ENCODE measurements at regions not wholly inside any gene's neighbourhood (a gene's known extent, or its start where the extent isn't known, plus 50 kb on each side); places are given as distances from the start of the nearest gene placed in this dataset.

GRCh38 chr9:106716820-106717219, 146.1 kb upstream of the ZNF462 start:
- H3K4me1 ChIP-seq (ENCODE audit: control insufficient read depth, extremely low read depth, insufficient read depth, low read length), result peaks cover 19% of the 10 kb centered on the region
- H3K9me1 ChIP-seq (ENCODE audit: control insufficient read depth, extremely low read depth, insufficient read depth, low read length), result no peaks in the 10 kb centered on the region
- no peaks in the 10 kb centered on the region for H3K36me3 ChIP-seq (ENCODE audit: control insufficient read depth in 2 of 2, extremely low read depth in 1 of 2, insufficient read depth in 2 of 2, low read length in 2 of 2)
- no peaks in the 10 kb centered on the region for H4K20me1 ChIP-seq (ENCODE audit: control insufficient read depth, extremely low read depth, insufficient read depth, low read length)
- FAIRE-seq (no peak), DNase-seq (ENCODE audit: low read depth, low spot score) (no peak)
- H3K9ac ChIP-seq (ENCODE audit: control insufficient read depth, extremely low read depth, insufficient read depth, low read length), result no peak overlapping the region
- dilution Hi-C loops (cut with MboI; ENCODE audit: extremely low pct_ligation_motif_present, low sequenced_read_pairs), result no loop called here
- no peak overlapping the region for H3K4me2 ChIP-seq (ENCODE audit: control insufficient read depth, extremely low read depth, insufficient read depth, low read depth, low read length)
- no peak overlapping the region for H3K4me3 ChIP-seq (ENCODE audit: control insufficient read depth in 2 of 3, extremely low read depth in 1 of 3, insufficient read depth in 2 of 3, low read depth in 1 of 3, low read length in 3 of 3)
- TF ChIP-seq, protein P1, sequence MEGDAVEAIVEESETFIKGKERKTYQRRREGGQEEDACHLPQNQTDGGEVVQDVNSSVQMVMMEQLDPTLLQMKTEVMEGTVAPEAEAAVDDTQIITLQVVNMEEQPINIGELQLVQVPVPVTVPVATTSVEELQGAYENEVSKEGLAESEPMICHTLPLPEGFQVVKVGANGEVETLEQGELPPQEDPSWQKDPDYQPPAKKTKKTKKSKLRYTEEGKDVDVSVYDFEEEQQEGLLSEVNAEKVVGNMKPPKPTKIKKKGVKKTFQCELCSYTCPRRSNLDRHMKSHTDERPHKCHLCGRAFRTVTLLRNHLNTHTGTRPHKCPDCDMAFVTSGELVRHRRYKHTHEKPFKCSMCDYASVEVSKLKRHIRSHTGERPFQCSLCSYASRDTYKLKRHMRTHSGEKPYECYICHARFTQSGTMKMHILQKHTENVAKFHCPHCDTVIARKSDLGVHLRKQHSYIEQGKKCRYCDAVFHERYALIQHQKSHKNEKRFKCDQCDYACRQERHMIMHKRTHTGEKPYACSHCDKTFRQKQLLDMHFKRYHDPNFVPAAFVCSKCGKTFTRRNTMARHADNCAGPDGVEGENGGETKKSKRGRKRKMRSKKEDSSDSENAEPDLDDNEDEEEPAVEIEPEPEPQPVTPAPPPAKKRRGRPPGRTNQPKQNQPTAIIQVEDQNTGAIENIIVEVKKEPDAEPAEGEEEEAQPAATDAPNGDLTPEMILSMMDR (optimal IDR thresholded peaks at IDR 0.05 in 1 of 3, IDR thresholded peaks at IDR 0.05 in 1 of 3, conservative IDR thresholded peaks at IDR 0.05 in 1 of 3; ENCODE audit: extremely low read depth in 1 of 3, insufficient read depth in 2 of 3, low read length in 3 of 3), result no peak
- no peak for TF ChIP-seq EZH2 (IDR thresholded peaks at IDR 0.05; ENCODE audit: low read length)
- H2AFZ ChIP-seq (ENCODE audit: control insufficient read depth, low read length), result no peak overlapping the region
- H3K79me2 ChIP-seq (ENCODE audit: control insufficient read depth, insufficient read depth, low read length), result no peaks in the 10 kb centered on the region
- H3K27ac ChIP-seq (ENCODE audit: control insufficient read depth, insufficient read depth, low read length), result no peak overlapping the region
- no peaks in the 10 kb centered on the region for H3K27me3 ChIP-seq (ENCODE audit: control insufficient read depth, extremely low read depth, insufficient read depth, low read length)
- no peaks in the 10 kb centered on the region for H3K9me3 ChIP-seq (ENCODE audit: control insufficient read depth, low read depth, low read length)

DNA sequence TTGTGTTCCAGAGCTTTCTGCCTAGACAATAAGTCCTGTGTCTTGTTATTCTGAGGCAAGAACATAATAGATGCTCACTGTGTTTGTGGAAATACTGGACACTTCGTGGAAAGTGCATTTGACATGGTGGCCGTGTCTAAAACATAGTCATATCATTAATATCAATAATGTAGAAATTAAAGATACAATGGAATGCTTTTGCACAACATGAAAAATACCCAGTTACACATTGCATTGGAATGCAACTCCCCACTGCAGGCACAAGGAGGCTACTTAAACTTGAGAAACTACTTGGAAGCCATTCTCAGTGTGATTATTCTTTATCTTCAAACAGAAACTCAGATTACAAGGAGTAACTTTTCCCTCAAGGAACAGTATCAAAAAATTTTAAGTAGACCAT, 145.3 kb upstream of the ZNF462 start:
- H3K36me3 ChIP-seq (ENCODE audit: control insufficient read depth in 2 of 2, extremely low read depth in 1 of 2, insufficient read depth in 2 of 2, low read length in 2 of 2), result no peaks in the 10 kb centered on the region
- no peak for TF ChIP-seq EZH2 (IDR thresholded peaks at IDR 0.05; ENCODE audit: low read length)
- TF ChIP-seq, protein P1 (optimal IDR thresholded peaks at IDR 0.05 in 1 of 3, IDR thresholded peaks at IDR 0.05 in 1 of 3, conservative IDR thresholded peaks at IDR 0.05 in 1 of 3; ENCODE audit: extremely low read depth in 1 of 3, insufficient read depth in 2 of 3, low read length in 3 of 3), result no peak
- H3K4me3 ChIP-seq (ENCODE audit: control insufficient read depth in 2 of 3, extremely low read depth in 1 of 3, insufficient read depth in 2 of 3, low read depth in 1 of 3, low read length in 3 of 3), result peak overlapping the region in 1 of 3 experiments; percentile 18
- H4K20me1 ChIP-seq (ENCODE audit: control insufficient read depth, extremely low read depth, insufficient read depth, low read length), result no peaks in the 10 kb centered on the region
- FAIRE-seq, result peak; percentile 84
- no peaks in the 10 kb centered on the region for H3K9me3 ChIP-seq (ENCODE audit: control insufficient read depth, low read depth, low read length)
- no peaks in the 10 kb centered on the region for H3K9me1 ChIP-seq (ENCODE audit: control insufficient read depth, extremely low read depth, insufficient read depth, low read length)
- no peak overlapping the region for H2AFZ ChIP-seq (ENCODE audit: control insufficient read depth, low read length)
- H3K27ac ChIP-seq (ENCODE audit: control insufficient read depth, insufficient read depth, low read length), result peak overlapping the region; percentile 36
- dilution Hi-C loops (cut with MboI; ENCODE audit: extremely low pct_ligation_motif_present, low sequenced_read_pairs), result no loop called here
- H3K27me3 ChIP-seq (ENCODE audit: control insufficient read depth, extremely low read depth, insufficient read depth, low read length), result no peaks in the 10 kb centered on the region
- H3K4me2 ChIP-seq (ENCODE audit: control insufficient read depth, extremely low read depth, insufficient read depth, low read depth, low read length), result peak overlapping the region; percentile 49
- no peak overlapping the region for H3K9ac ChIP-seq (ENCODE audit: control insufficient read depth, extremely low read depth, insufficient read depth, low read length)
- H3K4me1 ChIP-seq (ENCODE audit: control insufficient read depth, extremely low read depth, insufficient read depth, low read length), result peaks cover 19% of the 10 kb centered on the region
- DNase-seq (ENCODE audit: low read depth, low spot score), result peak; percentile 13
- H3K79me2 ChIP-seq (ENCODE audit: control insufficient read depth, insufficient read depth, low read length), result no peaks in the 10 kb centered on the region
